Activated T-cell treated with anti-CD3 and anti-CD28 coated beads for 48 hours (primary cell): ENCODE measurements at regions not wholly inside any gene's neighbourhood (a gene's known extent, or its start where the extent isn't known, plus 50 kb on each side); places are given as distances from the start of the nearest gene placed in this dataset.

Experiments
- DNase-seq: peaks from one replicate; pipeline ENCODE4 v3.0.0-alpha.2; 2020; ENCODE audit warnings: low read depth

DNA sequence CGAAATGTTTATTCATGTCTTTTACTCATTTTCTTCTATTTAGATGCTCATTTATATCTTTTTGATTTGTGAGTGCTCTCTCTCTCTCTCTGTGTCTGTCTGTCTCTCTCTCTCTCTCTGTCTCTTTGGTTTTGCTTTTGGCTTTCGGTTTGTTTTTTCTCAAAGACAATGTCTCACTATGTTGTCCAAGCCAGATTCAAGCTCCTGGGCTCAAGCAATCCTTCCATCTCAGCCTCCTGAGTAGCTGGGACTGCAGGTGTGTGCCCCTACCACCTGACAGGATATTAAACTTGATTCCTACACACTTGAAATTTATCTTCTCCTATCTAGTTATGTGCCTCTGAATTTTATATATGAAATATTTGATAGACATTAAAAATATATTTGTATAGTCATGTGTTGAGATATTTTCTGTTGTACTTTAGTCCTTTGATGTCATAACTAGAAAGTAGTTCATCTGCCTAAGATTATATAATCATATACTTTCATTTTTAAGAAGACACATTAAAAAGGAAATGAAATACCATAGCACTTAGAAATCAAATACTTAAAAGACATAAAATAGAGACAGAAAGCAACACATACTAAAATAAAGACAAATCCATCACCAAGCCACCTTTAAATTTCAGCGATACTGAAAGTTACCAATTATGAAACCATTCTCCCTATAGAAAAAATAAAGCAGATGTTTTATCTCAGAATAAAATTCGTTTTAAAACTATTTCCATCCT is 68.1 kb upstream of the SFMBT2 start:
- DNase-seq, result no peak

- DNase-seq, result no peak
Measured at GRCh38 chr10:7477538-7478334, 66.9 kb upstream of the SFMBT2 start.

DNA sequence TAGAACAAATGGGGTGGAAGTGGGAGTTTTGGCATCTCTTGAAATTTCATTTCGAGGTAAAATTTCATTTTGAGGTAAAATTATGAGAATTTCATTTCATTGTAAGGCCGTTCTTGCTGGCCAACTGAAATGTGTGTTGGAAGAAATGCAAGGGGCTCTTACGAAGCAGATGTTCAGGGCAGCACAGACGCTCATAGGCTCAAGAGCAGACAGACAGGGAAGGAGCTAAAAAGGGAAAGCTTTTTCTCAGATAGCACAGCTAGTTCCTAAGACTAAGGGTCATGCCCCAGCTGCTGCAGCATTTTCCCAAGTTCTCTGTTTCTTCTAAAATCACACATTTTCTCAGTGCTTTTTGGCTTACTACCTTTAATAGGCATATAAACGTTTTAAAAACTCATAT is 65.1 kb upstream of the SFMBT2 start:
- no peak for DNase-seq

DNA sequence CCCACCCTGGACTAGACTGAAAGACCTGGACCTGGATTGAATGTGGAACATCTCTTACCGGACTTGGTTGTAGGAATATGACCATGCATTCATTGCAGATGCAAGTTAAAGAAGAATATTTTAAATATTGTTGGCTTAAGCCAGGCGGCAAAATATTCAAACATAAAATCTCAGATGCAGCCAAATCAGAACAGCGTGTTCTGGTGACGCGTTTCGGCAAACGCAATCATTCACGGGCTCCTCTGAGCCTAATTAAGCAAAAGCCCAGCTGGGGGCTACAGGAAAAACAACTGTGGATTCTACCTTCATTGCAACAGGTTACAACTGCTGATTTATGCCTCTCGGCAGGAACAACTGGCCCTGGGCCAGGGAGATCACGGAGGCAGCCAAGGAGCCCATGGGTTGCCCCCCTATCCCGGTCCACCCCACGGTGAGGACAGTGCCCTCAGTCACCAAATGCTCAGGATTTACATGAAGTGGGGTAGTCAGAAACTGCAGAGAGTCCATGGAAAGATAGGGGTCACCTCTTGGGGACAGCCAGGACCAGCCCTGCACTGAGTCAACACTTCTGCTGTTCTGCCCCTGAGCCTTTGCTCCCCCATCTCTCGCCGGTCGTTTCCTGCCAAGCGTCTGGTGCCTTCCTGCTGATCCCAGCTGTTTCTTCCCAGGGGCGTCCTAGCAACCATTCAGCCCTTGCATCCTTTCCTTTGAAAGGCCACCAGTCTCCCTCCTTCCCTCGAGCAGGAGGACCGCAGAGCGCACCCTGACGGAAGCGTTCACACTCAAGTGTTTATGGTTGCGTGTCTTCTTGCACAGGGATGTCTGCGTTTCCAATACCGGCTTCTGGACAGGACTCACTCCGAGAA is 64.4 kb upstream of the SFMBT2 start:
- DNase-seq, result no peak

DNA sequence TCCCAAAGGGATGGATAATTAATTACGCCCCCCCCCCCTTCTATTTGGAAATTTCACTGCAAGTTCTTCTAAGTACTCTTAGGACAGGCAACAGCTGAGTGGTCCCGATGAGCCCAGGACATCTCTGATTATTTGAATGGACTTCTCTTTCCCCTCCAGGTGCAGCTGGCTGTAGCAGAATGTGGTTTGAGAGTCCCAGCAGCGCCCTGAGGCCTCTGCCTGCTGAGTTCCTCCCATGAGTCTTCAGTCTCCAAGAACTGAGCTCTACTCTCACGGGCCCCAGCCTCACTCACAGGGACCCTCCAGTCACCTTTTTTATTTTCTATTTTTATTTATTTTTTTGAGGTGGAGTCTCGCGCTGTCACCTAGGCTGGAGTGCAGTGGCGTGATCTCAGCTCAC is 63.6 kb upstream of the SFMBT2 start:
- no peak for DNase-seq

- DNase-seq, result no peak
Measured at GRCh38 chr10:7473474-7473873, 62.6 kb upstream of the SFMBT2 start.

- DNase-seq, result no peak
Measured at GRCh38 chr10:7471720-7472367, 61.0 kb upstream of the SFMBT2 start.

GRCh38 chr10:7470371-7470770 is 59.5 kb upstream of the SFMBT2 start:
- DNase-seq, result no peak

GRCh38 chr10:7467031-7467667 is 56.3 kb upstream of the SFMBT2 start:
- DNase-seq, result no peak

DNA sequence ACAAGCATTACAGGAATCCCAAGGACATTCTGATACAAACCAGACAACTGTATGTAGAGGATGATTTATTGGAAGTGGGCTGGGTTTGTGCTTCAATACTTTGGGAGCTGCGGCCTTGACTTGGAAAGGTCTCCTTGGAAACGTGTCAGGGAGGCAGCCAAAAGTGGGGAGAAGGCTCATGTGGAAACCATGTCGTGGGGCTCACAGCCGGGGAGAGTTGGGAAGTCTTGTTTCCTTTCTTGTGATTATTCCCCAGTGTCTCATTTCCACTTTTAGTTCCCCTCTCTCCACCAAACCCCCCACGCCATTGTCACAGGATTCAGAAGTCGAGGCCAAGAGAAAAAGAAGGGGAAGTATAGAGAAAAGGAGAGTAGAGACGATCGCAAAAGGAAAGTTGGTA is 53.9 kb upstream of the SFMBT2 start:
- no peak for DNase-seq
